ENCODE measurements at regions not wholly inside any gene's neighbourhood (a gene's known extent, or its start where the extent isn't known, plus 50 kb on each side); places are given as distances from the start of the nearest gene placed in this dataset.
A peak's percentile ranks its signal among the peaks of the same experiment; 100 is the strongest.

DNA sequence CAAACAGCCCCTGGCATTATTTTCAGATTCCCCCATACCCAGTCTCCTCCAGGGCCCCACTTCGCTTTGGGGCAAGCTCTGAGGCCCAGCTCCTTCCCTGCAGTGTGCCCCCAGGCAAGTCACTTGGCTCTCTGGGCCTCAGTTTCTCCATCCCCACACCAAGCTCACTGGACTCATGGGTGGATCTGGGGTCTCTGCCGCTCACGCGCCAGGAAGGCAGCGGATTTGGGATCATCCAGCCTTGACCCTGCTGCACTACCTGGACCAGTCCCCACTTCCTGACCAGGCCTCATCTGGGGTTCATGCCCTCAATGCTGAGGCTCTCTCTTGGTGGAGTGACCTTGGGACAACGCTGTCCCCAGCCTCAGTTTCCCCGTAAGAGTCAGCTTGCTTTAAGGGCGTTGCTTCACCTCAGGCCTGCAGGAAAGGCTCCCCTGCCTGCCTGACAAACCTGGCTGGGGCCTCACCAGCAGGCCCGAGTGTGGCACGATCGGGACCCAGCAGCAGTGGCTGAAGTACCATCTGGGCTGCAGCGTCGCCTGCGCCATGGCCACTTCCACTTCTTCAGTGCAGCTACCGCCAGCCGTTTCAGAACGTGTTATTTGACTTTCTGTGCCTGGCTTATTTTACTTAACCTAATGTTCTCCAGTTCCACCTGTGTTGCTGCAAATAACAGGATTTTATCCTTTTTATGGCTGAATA, 519.6 kb upstream of the SEMA6A start:
- no peak for DNase-seq (ENCODE audit: low read depth, low spot score)

DNA sequence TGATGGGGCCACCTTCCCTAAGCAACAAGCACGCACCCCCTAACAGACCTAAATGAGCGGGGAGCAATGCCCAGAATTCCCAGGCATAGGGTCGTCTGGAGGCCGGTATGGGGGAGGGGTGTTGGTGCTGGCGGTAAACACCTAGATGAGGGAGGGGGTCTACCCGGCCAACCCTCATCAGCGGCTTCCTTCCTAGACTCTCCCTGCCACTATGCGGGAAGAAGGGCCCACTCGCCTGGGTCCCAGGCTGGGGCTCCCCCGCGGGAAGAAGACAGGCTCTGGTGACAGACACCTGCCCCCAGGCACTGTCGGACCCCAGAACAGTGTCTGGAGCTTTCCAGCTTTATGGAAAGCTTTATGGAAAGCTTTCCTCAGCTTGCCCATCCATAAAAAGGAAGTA, 519.0 kb upstream of the SEMA6A start:
- no peak for DNase-seq (ENCODE audit: low read depth, low spot score)

DNA sequence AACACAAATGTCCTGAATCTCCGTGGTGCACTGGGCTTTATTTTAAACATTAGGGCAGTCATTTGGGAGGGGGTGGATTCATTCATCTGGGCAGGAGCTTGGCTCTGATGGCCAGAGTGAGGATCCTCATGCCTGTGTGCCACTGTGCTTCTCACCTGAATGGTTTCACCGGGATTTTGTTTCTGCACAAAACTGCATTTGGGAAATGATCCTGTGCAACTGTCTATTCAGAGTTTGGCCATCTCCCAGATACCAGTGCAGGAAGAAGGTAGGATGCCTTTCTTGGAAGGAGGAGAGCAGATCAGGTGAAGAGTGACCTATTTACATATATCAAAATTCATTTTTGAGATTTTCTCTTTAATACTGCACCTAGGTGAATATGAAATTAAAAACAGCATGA, 514.4 kb upstream of the SEMA6A start:
- DNase-seq (ENCODE audit: low read depth, low spot score): no peak

DNA sequence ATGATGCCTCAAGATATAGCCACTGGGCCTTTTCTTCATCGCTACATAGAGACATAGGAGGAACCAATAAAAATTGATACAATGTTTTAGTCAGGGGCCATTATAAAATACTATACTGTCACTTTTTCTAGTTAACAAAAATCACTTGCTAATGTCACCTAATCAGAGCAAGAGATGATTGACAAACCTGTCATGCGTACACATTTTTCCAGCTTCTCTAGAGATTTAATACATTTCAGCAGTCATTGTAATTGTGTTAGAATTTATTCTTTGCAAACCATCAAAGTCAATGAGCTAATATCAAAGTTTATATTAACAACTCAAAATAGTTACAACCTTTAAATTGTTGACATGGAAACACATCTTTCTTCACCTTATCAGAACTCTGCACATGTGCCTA, 513.6 kb upstream of the SEMA6A start:
- no peak for DNase-seq (ENCODE audit: low read depth, low spot score)

DNA sequence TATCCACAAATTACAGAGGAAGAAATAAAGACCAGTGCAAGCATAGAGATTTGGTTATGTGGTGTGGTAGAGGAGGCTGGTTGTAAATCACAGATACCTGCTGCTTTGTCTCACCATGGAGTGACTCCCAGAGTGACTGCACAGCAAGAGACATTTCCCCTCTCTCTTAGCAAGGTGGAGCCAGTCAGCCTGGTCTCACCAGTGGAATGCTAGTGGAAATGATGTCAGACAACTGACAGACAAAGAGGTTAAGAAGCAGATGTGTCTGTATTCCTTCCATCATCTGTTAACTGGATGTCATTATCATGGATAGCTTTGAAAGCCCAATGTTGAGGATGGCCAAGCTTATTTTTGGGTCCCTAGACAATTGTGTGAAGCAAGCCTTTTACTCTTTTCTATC, 509.4 kb upstream of the SEMA6A start:
- no peak for DNase-seq (ENCODE audit: low read depth, low spot score)

DNA sequence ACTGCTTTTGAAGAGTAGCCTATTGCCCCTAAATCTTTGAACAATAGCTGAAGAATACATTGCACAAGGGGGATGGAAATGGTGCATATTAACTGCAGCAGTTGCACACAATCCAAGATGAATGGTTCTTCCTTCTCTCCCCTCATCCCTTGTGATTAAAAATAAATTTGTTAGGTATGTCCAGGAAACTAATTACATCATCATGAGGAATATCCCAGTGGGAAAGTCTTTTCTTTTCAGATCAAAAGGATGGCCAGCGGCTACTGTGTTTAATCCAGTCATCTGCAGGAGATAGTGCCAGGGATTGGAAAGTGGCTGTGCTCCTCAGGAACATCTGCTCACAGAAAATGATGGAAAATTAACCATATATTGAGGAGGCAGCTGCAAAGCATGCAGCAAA, 508.4 kb upstream of the SEMA6A start:
- no peak for DNase-seq (ENCODE audit: low read depth, low spot score)

DNA sequence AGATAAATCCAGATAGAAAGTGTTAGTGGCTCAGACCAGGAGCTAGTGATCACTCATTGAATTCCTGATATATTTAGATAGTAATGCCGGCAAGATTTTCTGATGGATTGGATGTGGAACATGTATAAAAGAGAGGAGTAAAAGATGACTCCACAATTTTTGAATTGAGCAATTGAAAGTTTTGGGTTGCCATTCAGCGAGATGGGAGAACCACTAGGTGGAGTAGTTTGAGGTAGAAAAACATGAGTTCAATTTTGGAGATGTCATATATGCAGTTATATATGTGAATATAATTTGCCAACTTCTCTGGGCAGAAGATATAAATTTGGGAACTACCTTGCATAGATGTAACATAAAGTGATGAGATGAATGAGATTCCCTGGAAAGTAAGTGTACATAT, 502.5 kb upstream of the SEMA6A start:
- no peak for DNase-seq (ENCODE audit: low read depth, low spot score)

DNA sequence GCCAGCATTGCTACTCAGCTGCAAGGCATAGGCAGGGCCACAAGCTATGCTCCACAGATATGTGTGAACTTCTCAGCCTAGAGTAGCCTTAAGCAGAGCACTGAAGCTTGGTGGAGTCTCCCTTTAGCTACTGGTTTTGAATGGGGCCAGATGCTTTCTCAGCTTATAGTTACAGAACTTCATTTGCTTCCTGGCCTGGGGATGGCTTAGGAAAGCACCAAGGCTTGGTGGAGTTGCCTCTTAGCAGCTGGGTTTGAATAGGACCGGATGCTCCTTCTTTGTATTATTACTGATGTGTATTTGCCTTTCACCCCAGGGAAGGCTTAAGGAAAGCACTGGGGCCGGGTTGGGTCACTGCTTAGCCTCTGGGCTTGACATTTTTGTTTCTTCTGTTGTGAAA, 497.8 kb upstream of the SEMA6A start:
- no peak for DNase-seq (ENCODE audit: low read depth, low spot score)

DNA sequence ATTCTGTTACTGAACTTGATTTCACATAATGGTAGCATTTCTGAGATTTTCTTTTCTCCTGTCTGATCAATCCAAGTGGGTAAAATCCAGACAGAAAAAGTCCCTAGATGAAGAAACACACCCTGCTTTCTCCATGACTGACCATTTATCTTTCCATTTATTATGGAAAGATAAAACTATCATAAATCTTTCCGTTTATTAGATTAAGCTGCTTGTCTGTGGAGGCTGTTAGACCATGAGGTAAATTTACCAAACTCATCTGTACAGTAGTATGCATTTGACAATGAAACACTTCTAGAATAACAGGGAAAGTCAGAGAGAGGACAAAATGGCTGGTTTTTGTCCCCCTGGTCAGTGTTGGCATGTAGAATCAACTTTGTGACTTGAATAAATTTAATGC, 491.2 kb upstream of the SEMA6A start:
- DNase-seq (ENCODE audit: low read depth, low spot score): no peak

DNA sequence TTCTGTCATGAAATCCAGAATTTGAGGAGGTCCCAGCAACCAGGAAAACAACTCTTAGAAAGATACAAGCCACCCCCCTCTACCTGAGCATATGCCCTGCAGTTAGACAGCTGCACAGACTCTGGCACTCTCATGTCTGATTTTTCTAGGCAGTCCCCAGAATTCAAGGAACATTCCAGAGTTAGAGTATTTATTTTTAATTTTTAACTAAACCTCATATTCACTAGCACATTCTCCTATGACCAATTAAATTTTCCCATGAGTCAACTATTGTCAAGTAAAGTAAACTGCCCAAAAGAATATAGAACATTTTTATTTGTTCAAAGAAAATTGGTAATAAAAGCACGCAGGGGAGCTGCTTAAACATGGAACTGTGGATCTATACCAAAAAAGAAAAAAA, 490.5 kb upstream of the SEMA6A start:
- no peak for DNase-seq (ENCODE audit: low read depth, low spot score)

DNA sequence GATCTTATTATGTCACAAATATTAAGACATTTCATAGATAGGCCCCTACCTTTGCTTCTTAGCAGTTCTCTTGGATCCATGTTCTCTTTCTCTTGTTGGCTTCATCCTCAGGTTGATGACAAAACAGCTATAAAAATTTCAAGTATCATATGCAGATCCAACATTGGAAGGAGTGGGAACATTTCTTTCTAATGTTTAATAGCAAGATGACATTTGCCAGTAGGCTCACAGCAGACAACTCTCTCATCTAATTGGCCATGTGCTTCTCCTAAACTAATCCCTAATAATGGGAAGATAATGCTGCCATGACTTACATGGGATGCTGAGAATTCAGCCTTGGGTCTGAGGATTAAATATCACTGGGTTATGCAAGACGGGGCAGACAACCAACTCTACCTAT, 485.5 kb upstream of the SEMA6A start:
- DNase-seq (ENCODE audit: low read depth, low spot score): no peak

DNA sequence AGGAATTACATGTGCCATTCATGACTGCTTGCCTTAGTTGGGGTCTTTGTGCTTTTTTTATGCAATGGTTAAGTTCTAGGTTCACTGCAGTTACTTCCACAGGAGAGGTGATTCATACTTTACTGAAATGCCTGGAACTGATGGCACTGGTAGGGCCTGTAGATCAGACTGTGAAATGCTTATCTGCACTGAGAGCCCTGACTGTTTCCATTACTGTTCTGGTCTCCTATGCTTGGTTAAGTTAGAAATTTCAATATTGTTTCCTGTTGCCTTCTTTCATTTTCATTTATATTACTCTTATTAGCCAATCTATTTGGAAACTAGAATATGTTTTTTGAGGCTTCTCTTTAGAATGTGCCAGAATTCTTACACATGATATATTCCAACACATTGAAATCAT, 484.1 kb upstream of the SEMA6A start:
- no peak for DNase-seq (ENCODE audit: low read depth, low spot score)

DNA sequence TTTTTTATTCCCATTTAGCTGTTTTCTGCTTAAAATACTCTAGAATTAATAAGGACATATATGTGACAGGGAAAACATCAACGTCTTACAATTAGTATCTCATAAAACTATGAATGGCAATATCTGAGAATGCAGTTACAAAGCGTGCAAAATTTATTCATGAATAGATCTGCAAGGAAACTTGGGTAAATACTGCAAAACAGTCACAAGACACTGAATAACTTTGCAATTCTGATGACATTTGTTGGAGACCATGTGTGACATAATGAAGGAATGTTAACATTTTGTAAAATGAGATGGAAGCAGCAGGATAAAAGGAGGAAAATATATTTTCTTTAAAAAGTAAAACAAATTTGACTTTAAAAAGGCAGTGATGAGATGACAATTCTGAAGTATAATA, 480.9 kb upstream of the SEMA6A start:
- no peak for DNase-seq (ENCODE audit: low read depth, low spot score)

DNA sequence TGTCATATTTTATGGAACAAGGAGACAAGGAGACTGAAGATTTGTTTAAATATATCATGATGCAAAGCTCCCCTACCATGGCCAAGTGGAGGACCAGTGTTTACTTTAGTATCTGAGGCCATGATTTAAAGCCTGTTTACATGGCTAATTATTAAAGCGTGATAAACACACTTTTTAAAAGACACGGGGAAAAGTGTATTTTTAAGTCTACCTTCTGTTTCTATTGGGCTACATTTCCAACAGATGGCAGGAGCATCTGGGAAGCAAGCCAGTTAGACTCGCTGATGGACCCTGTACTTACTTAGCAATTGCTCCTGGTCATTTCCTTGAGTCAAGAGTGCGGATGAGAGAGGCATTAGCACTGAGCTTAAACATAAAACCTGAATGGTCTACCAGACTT, 480.3 kb upstream of the SEMA6A start:
- no peak for DNase-seq (ENCODE audit: low read depth, low spot score)

DNA sequence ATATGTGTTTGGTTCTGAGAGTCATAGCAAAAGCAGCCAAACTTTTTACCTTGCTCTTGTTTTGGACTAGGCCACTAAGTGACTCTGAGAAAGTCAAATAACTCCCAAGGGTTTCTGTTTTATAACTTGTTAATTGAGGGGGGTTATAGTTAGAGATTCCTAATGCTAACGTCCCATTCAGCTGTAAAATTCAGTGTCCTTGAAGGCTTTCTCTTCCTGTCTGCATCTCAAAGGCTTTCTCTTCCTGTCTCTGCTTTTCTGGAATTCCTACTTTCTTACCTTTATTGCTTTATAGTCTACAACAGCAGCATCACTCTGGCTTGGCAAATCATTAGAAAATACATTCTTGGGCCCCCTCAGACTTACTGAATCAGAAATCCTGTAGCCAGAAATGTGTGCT, 479.5 kb upstream of the SEMA6A start:
- peak; percentile 23 for DNase-seq (ENCODE audit: low read depth, low spot score)

DNA sequence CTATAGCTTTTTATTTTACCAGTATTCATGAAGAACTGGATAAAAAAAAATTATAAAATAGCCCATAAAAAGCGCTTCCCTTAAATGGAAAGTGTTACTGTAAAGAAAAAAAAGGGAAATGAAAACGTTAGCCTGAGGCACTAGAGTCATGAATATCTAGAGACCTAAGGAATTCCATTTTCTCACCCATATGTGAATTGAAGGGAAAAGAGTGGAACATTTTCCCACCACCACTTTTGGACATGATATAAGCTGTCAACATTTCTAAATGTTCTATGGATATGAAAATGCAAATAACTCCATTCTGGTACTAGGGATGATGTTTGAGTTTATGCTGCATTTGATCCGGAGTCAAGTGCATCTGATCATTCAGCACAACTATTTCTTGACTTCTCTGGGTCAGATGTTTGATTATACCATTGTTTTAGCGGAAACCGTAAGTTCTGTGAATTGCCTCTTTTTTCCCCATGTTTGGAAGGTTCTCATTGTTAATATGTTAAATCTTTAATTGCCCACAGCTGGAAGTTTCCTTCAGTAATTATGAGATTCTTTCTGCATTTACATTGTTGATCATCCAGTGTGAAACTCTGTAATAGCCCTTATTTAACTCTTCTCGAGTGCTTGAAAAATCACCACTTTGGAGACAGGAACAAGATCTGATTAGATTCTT, 467.4 kb upstream of the SEMA6A start:
- DNase-seq (ENCODE audit: low read depth, low spot score): peak; percentile 61

DNA sequence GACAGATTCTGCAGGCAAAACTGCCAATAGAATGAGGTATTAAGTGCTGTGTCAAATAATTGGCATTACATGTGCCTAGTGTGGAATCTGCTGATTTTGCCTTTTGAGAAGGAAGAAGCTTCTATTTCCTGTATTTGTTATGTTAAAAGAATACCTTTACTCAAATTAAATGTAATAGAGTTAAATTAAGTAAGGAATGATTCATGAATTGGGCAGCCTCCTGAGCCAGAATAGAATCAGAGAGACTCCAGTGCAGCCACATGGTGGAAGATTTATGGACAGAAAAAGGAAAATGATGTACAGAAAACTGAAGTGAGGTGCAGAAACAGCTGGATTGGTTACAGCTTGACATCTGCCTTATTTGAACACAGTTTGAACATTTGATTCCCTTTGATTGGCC, 464.4 kb upstream of the SEMA6A start:
- DNase-seq (ENCODE audit: low read depth, low spot score): no peak

DNA sequence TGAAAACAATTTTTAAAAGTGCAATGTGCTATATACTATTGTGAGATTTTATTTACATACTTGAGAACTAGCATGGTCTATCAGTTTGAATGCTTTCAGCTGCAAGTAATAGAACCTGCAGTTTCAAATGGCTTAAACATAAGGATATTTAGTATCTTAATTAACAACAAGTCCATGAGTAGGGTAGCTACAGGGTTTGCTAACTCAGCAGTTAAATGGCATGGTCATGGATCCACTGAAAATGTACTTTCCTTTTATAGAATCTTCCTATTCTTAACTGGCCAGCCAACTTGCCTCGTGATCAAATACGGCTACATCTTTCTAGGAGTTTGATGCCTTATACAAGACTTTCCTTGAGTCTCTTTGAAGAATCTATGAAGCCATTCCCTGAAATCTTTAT, 452.8 kb upstream of the SEMA6A start:
- no peak for DNase-seq (ENCODE audit: low read depth, low spot score)

DNA sequence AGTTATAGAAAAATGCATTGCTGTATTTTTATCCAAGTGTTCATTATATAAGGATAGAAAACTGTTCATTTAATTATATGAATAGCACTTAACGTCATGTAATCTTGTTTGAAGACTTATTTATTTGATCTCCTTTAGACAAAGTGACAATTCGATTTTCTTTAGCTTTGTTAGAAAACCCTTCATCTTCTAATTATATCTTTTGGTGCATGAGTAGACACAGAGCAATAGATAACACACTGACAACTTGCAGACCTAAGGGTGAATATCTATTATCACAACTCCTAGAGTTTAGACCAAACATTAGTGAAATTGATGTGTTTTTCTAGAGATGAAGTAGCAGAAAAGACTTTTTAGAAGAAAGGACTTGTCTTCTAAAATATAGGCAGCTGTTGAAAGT, 446.4 kb upstream of the SEMA6A start:
- DNase-seq (ENCODE audit: low read depth, low spot score): no peak

DNA sequence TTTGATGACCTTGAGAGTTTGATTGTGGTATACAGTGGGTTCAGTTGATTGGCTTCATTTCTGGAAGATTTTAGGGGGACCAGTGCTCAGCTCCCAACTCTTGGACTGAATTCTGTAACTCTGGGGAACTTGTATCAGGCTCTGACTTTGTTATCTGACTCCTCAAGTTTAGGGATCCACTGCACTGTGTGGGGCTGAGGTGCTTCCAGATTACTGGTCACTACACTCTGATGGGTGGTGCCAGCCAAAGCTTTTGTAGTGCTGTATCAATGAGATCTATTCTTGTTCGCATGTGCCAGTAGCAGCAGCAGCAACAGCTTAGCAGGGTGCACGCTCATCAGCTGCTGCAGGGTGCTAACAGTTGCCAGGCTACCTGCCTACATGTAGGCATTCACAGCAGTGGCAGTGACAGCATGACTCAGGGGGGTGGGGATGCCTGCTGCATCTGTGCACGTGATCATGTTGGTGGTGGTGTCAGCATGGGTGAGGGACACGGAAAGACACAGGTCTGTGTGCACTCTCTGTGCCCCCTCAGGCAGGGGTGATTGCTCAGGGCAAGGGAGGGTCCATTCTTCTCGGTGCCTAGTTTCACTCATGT, 438.8 kb upstream of the SEMA6A start:
- DNase-seq (ENCODE audit: low read depth, low spot score): no peak

DNA sequence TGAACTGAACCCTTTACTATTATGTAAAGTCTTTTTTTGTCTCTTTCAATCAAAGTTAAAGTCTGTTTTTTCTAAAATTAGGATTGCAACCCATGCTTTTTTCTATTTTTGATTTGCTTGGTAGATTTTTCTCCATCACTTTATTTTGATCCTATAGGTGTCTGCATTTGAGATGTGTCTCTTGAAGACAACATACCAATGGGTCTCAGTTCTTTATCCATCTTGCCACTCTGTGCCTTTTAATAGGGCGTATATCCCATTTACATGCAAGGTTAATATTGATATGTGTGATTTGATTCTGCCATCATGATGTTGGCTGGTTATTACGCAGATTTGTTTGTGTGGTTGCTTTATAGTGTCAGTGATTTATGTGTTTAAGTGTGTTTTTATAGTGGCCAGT, 436.0 kb upstream of the SEMA6A start:
- no peak for DNase-seq (ENCODE audit: low read depth, low spot score)

DNA sequence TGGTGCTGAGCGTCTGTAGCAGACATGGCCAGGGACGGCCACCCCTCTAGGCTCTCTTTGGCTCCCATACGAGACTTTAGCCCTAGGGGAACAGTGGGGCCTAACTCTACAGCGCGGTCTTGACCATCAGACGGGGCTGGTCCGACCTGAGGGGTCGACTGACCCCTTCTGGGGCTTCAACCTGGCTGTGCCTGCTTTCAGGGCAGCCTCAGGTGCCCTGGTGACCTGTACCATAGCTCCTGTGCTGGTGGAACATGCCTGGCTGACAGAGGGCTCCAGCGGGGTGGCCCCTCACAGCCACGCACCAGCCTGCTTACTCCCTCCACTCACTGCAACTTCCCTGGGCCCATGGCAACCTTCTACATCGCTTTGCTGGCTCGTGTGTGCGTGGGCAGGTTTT, 423.4 kb upstream of the SEMA6A start:
- DNase-seq (ENCODE audit: low read depth, low spot score): no peak

DNA sequence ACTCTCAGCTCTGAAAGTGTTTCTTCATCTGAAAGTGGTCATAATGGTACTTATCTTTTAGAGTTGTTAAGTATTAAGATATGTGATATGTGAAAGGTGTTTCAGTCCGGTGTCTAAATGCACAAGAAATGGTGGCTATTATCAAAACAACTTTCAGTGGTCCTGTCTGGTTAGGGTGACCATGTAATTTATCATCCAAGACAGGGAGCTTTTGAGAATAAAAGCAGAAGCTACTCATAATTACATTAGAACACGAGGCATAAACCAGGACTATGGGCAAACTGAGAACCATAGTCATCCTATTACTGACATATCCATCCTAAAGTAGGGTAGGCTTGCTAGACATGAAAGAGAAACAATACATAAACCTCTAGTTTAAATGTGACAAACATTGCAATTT, 418.1 kb upstream of the SEMA6A start:
- no peak for DNase-seq (ENCODE audit: low read depth, low spot score)
